Transverse colon (tissue), 4 donors: ENCODE measurements at regions not wholly inside any gene's neighbourhood (a gene's known extent, or its start where the extent isn't known, plus 50 kb on each side); places are given as distances from the start of the nearest gene placed in this dataset.

Experiments used
- DNase-seq: peaks from one replicate; pipeline ENCODE4 v3.0.0-alpha.2; 2019
- H3K27ac ChIP-seq, 4 donors: fragments of 200-600 bp; sonication (generic); 2 replicates each; pipeline ENCODE4 v1.5.1; 2016 to 2018; ENCODE audit warnings: inconsistent platforms in 4 of 4
- H3K27me3 ChIP-seq: fragments of 200-600 bp; sonication (generic); 2 replicates; pipeline ENCODE4 v1.5.1; 2017; ENCODE audit warnings: inconsistent platforms
- H3K36me3 ChIP-seq, 4 donors: fragments of 200-600 bp; sonication (generic); 2 replicates each; pipeline ENCODE4 v1.5.1; 2017 to 2019; ENCODE audit warnings: inconsistent platforms in 4 of 4
- H3K4me1 ChIP-seq, 4 donors: fragments of 200-600 bp; sonication (generic); 2 replicates each; pipeline ENCODE4 v1.5.1; 2017 to 2020; ENCODE audit warnings: inconsistent platforms in 4 of 4
- H3K4me3 ChIP-seq, 4 donors: fragments of 200-600 bp; sonication (generic); 1 replicate in 1 of 4; 2 replicates in 3 of 4; pipeline versions ENCODE4 v1.5.1 to v1.6.1; 2017 to 2019; ENCODE audit warnings: inconsistent platforms in 4 of 4
- H3K9me3 ChIP-seq, 2 donors: fragments of 200-600 bp; sonication (generic); 2 replicates each; pipeline ENCODE4 v1.5.1; 2017 to 2019; ENCODE audit warnings: inconsistent platforms in 2 of 2
- CTCF ChIP-seq, 5 experiments: fragments of 200-600 bp in 3 of 5; fragments of 450-650 bp in 2 of 5; sonication (generic) in 3 of 5; IDR thresholded peaks; 1 replicate in 2 of 5; 2 replicates in 3 of 5; pipeline ENCODE4 v1.5.1; 2016 to 2017; ENCODE audit warnings: antibody characterized with exemption in 5 of 5, inconsistent platforms in 3 of 5, mild to moderate bottlenecking in 2 of 5, moderate library complexity in 1 of 5
- EP300 ChIP-seq: sonication (generic); formaldehyde crosslinking; IDR thresholded peaks from one replicate; pipeline ENCODE4 v1.6.1; 2017; ENCODE audit warnings: antibody characterized with exemption, low read depth
- POLR2A ChIP-seq: fragments of 450-650 bp; IDR thresholded peaks from one replicate; pipeline ENCODE4 v1.6.1; 2016; ENCODE audit warnings: antibody characterized with exemption, mild to moderate bottlenecking, moderate library complexity
- POLR2AphosphoS5 ChIP-seq, 3 donors: sonication (generic); formaldehyde crosslinking; IDR thresholded peaks; one replicate each; pipeline ENCODE4 v1.6.1; 2016; ENCODE audit warnings: antibody characterized with exemption in 3 of 3
- WGBS, 2 donors: methylation state at CpG; one replicate each; pipeline ENCODE4 v1.1.5; 2018; ENCODE audit warnings: low coverage in 1 of 2; 5-methylcytosine and 5-hydroxymethylcytosine counted together
- in situ Hi-C, 4 donors: fragments of 200-750 bp; cut with MboI; loops; one replicate each; pipeline versions ENCODE4 v1.15.0 to v1.15.1; 2017; ENCODE audit warnings: low sequenced_read_pairs in 3 of 4, low pct_ligation_motif_present in 1 of 4, low pct_unique_long_range_greater_than_20kb in 1 of 4
- intact Hi-C: fragments of 100-400 bp; cut with DNase I; formaldehyde crosslinking; loops from one replicate; pipeline ENCODE4 v1.15.1; 2023; ENCODE audit warnings: low total_unique reads

GRCh38 chr7:128151635-128152034, 89.4 kb upstream of the LEP start:
- intact Hi-C loops (no loop called here), in situ Hi-C loops (no loop called here)
- Histone ChIP-seq H3K27ac (no peak overlapping the region), H3K9me3 (no peaks in the 10 kb centered on the region), H3K4me3 (no peak overlapping the region), H3K27me3 (peaks cover 30% of the 10 kb centered on the region), H3K4me1 (peaks cover 0 to 12% (median 0%) of the 10 kb centered on the region in 4 donors), H3K36me3 (no peaks in the 10 kb centered on the region)
- 84 to 91% methylated on average over 9 of the region's 9 CpGs for WGBS, 2 donors
- no peak for TF ChIP-seq EP300
- TF ChIP-seq CTCF (IDR thresholded peaks at IDR 0.05) = no peak
- DNase-seq = no peak

GRCh38 chr7:128152721-128153120, 88.4 kb upstream of the LEP start:
- in situ Hi-C loops (no loop called here), intact Hi-C loops (no loop called here)
- Histone ChIP-seq H3K27ac (no peak overlapping the region), H3K9me3 (no peaks in the 10 kb centered on the region), H3K27me3 (peaks cover 23% of the 10 kb centered on the region), H3K4me1 (peaks cover 0 to 12% (median 0%) of the 10 kb centered on the region in 4 donors), H3K36me3 (no peaks in the 10 kb centered on the region), H3K4me3 (no peak overlapping the region)
- TF ChIP-seq POLR2A (no peak), POLR2AphosphoS5 (IDR thresholded peaks at IDR 0.05) (no peak), CTCF (IDR thresholded peaks at IDR 0.05) (no peak), EP300 (no peak)
- WGBS, 2 donors = 78 to 87% methylated on average over 5 to 6 of the region's 6 CpGs
- no peak for DNase-seq

- 78 to 92% methylated on average over 6 of the region's 6 CpGs for WGBS, 2 donors
- Histone ChIP-seq H3K4me3 (no peak overlapping the region), H3K27me3 (peaks cover 22% of the 10 kb centered on the region), H3K4me1 (peaks cover 0 to 12% (median 0%) of the 10 kb centered on the region in 4 donors), H3K9me3 (no peaks in the 10 kb centered on the region), H3K36me3 (no peaks in the 10 kb centered on the region), H3K27ac (no peak overlapping the region)
- intact Hi-C loops (no loop called here), in situ Hi-C loops (no loop called here)
- DNase-seq = no peak
- no peak for TF ChIP-seq POLR2AphosphoS5 (IDR thresholded peaks at IDR 0.05)
- no peak for TF ChIP-seq CTCF (IDR thresholded peaks at IDR 0.05)
- TF ChIP-seq EP300 = no peak
- no peak for TF ChIP-seq POLR2A
Observed at GRCh38 chr7:128153436-128153835, 87.6 kb upstream of the LEP start.

GRCh38 chr7:128154504-128154903, 86.6 kb upstream of the LEP start:
- Histone ChIP-seq H3K36me3 (no peaks in the 10 kb centered on the region), H3K27ac (no peak overlapping the region), H3K4me3 (no peak overlapping the region), H3K27me3 (peaks cover 13% of the 10 kb centered on the region), H3K9me3 (no peaks in the 10 kb centered on the region), H3K4me1 (peaks cover 0 to 5% (median 0%) of the 10 kb centered on the region in 4 donors)
- DNase-seq = no peak
- in situ Hi-C loops = no loop called here
- intact Hi-C loops = no loop called here
- WGBS, 2 donors = 74% methylated on average over 1 of the region's 1 CpG; no CpG with 5 or more reads in 1 of the 2 donors
- TF ChIP-seq POLR2AphosphoS5 (IDR thresholded peaks at IDR 0.05) (no peak), POLR2A (no peak), CTCF (IDR thresholded peaks at IDR 0.05) (no peak), EP300 (no peak)
